ENCODE measurements at regions not wholly inside any gene's neighbourhood (a gene's known extent, or its start where the extent isn't known, plus 50 kb on each side); places are given as distances from the start of the nearest gene placed in this dataset.
A peak's percentile ranks its signal among the peaks of the same experiment; 100 is the strongest.

DNA sequence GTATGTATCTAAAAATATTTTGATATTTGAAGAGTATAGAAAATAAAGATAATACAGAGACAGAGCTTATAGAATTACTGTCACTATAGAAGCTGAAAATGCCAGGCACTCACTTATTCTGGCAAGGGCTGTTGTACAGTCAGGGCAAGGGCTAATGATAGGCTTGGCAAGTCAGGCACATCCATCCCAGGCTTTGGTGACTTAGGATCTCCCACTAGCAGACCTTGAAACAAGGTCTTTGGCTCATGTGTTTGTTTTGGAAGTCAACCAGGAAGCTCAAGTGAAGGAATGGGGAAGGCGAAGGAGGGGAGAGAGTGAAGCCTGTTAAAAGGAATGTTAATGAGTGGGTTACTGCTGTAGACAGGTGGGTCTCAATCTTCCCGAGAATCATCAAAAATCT lies 199.1 kb upstream of the SUCLG2 start:
- whole genome bisulfite sequencing (ENCODE audit: insufficient coverage) = 100% methylated on average over 1 of the region's 2 CpGs
- Histone ChIP-seq H3K27ac (ENCODE audit: low read depth, low read length) (no peak overlapping the region), H3K4me1 (ENCODE audit: control insufficient read depth, insufficient read depth, low read length) (no peaks in the 10 kb centered on the region), H3K4me3 (ENCODE audit: low read depth, low read length) (no peak overlapping the region), H3K27me3 (ENCODE audit: control insufficient read depth, insufficient read depth, low read length) (no peaks in the 10 kb centered on the region), H3K9me3 (ENCODE audit: control insufficient read depth, insufficient read depth, low read length) (no peaks in the 10 kb centered on the region), H3K36me3 (ENCODE audit: control insufficient read depth, insufficient read depth, low read length) (no peaks in the 10 kb centered on the region)
- DNase-seq (ENCODE audit: low read depth in 4 of 6, low spot score in 6 of 6) = no peak

- DNase-seq (ENCODE audit: low read depth in 4 of 6, low spot score in 6 of 6) = no peak
- Histone ChIP-seq H3K27ac (ENCODE audit: low read depth, low read length) (no peak overlapping the region), H3K36me3 (ENCODE audit: control insufficient read depth, insufficient read depth, low read length) (no peaks in the 10 kb centered on the region), H3K9me3 (ENCODE audit: control insufficient read depth, insufficient read depth, low read length) (no peaks in the 10 kb centered on the region), H3K4me1 (ENCODE audit: control insufficient read depth, insufficient read depth, low read length) (no peaks in the 10 kb centered on the region), H3K4me3 (ENCODE audit: low read depth, low read length) (no peak overlapping the region), H3K27me3 (ENCODE audit: control insufficient read depth, insufficient read depth, low read length) (no peaks in the 10 kb centered on the region)
- WGBS (ENCODE audit: insufficient coverage) = no CpG with 5 or more reads among the region's 3 CpGs
Measured at GRCh38 chr3:67848299-67848698, 193.9 kb upstream of the SUCLG2 start.

DNA sequence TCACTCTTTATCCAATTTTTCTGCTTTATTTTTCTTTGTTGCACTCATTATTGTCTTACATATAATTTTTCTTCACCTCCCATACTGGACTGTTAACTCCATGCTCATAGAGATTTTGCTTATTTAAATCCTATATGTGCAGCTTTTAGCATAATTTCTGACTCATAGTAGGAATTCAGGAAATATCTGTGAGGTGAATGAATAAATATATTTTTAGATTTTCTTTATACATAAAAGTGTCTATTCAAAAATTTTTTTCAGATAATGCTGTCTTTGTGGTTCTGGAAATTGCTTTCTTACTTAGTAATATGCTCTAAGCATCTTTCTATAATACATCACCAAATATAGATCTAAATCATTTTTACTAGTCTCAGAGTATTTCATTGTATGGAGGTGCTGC lies 191.8 kb upstream of the SUCLG2 start:
- Histone ChIP-seq H3K9me3 (ENCODE audit: control insufficient read depth, insufficient read depth, low read length) (no peaks in the 10 kb centered on the region), H3K36me3 (ENCODE audit: control insufficient read depth, insufficient read depth, low read length) (no peaks in the 10 kb centered on the region), H3K27me3 (ENCODE audit: control insufficient read depth, insufficient read depth, low read length) (no peaks in the 10 kb centered on the region), H3K27ac (ENCODE audit: low read depth, low read length) (no peak overlapping the region), H3K4me3 (ENCODE audit: low read depth, low read length) (no peak overlapping the region), H3K4me1 (ENCODE audit: control insufficient read depth, insufficient read depth, low read length) (no peaks in the 10 kb centered on the region)
- DNase-seq (ENCODE audit: low read depth in 4 of 6, low spot score in 6 of 6) = no peak

DNA sequence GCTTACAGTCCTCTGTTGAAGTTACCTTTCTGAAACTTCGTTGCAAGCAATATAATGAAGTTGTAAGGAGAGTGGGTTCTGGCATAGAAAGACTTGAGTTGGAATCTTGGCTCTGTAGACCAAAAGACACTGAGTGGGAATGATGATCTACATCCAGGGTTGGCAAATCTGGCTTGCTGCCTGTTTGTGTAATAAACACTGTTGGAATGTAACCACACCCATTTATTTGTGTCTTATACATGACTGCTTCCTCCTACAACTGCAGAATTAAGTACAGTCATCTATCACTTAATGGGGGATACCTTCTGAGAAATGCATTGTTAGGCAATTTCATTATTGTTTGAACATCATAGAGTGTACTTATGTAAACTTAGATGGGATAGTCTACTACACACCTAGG lies 178.4 kb upstream of the SUCLG2 start:
- Histone ChIP-seq H3K27me3 (ENCODE audit: control insufficient read depth, insufficient read depth, low read length) (no peaks in the 10 kb centered on the region), H3K9me3 (ENCODE audit: control insufficient read depth, insufficient read depth, low read length) (peaks cover 2% of the 10 kb centered on the region), H3K4me1 (ENCODE audit: control insufficient read depth, insufficient read depth, low read length) (no peaks in the 10 kb centered on the region), H3K4me3 (ENCODE audit: low read depth, low read length) (no peak overlapping the region), H3K36me3 (ENCODE audit: control insufficient read depth, insufficient read depth, low read length) (no peaks in the 10 kb centered on the region), H3K27ac (ENCODE audit: low read depth, low read length) (no peak overlapping the region)
- DNase-seq (ENCODE audit: low read depth in 4 of 6, low spot score in 6 of 6) = no peak
- no CpG with 5 or more reads among the region's 1 CpG for WGBS (ENCODE audit: insufficient coverage)

DNA sequence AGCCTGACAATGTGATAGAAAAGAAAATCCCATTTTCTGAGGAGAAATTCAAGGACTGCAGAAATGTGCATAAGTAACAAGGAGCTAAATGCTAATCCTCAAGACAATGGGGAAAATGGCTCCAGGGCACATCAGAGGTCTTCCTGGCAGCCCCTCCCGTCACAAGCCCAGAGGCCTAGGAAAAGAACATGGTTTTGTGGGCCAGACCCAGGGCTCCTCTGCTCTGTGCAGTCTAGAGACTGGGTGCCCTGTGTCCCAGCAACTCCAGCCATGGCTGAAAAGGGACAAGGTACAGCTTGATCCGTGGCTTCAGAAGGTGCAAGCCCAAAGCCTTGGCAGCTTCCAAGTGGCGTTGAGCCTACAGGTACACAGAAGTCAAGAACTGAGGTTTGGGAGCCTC lies 176.8 kb upstream of the SUCLG2 start:
- WGBS (ENCODE audit: insufficient coverage) = 88% methylated on average over 3 of the region's 3 CpGs
- no peak overlapping the region for H3K4me3 ChIP-seq (ENCODE audit: low read depth, low read length)
- H3K9me3 ChIP-seq (ENCODE audit: control insufficient read depth, insufficient read depth, low read length) = peaks cover 2% of the 10 kb centered on the region
- no peak for DNase-seq (ENCODE audit: low read depth in 4 of 6, low spot score in 6 of 6)
- H3K36me3 ChIP-seq (ENCODE audit: control insufficient read depth, insufficient read depth, low read length) = no peaks in the 10 kb centered on the region
- H3K27me3 ChIP-seq (ENCODE audit: control insufficient read depth, insufficient read depth, low read length) = no peaks in the 10 kb centered on the region
- no peaks in the 10 kb centered on the region for H3K4me1 ChIP-seq (ENCODE audit: control insufficient read depth, insufficient read depth, low read length)
- H3K27ac ChIP-seq (ENCODE audit: low read depth, low read length) = no peak overlapping the region

GRCh38 chr3:67828486-67829010 lies 174.1 kb upstream of the SUCLG2 start:
- WGBS (ENCODE audit: insufficient coverage) = no CpG with 5 or more reads among the region's 1 CpG
- Histone ChIP-seq H3K27ac (ENCODE audit: low read depth, low read length) (no peak overlapping the region), H3K36me3 (ENCODE audit: control insufficient read depth, insufficient read depth, low read length) (no peaks in the 10 kb centered on the region), H3K27me3 (ENCODE audit: control insufficient read depth, insufficient read depth, low read length) (no peaks in the 10 kb centered on the region), H3K4me3 (ENCODE audit: low read depth, low read length) (no peak overlapping the region), H3K9me3 (ENCODE audit: control insufficient read depth, insufficient read depth, low read length) (no peaks in the 10 kb centered on the region), H3K4me1 (ENCODE audit: control insufficient read depth, insufficient read depth, low read length) (no peaks in the 10 kb centered on the region)
- peak in 1 of 6 donors; percentile 13 for DNase-seq (ENCODE audit: low read depth in 4 of 6, low spot score in 6 of 6)

- H3K27ac ChIP-seq (ENCODE audit: low read depth, low read length) = no peak overlapping the region
- DNase-seq (ENCODE audit: low read depth in 4 of 6, low spot score in 6 of 6) = peak in 1 of 6 donors; percentile 27
- H3K4me3 ChIP-seq (ENCODE audit: low read depth, low read length) = no peak overlapping the region
- H3K9me3 ChIP-seq (ENCODE audit: control insufficient read depth, insufficient read depth, low read length) = no peaks in the 10 kb centered on the region
- no peaks in the 10 kb centered on the region for H3K4me1 ChIP-seq (ENCODE audit: control insufficient read depth, insufficient read depth, low read length)
- H3K36me3 ChIP-seq (ENCODE audit: control insufficient read depth, insufficient read depth, low read length) = no peaks in the 10 kb centered on the region
- WGBS (ENCODE audit: insufficient coverage) = 81% methylated on average over 4 of the region's 4 CpGs
- H3K27me3 ChIP-seq (ENCODE audit: control insufficient read depth, insufficient read depth, low read length) = no peaks in the 10 kb centered on the region
Measured at GRCh38 chr3:67821135-67821534, 166.7 kb upstream of the SUCLG2 start.

DNA sequence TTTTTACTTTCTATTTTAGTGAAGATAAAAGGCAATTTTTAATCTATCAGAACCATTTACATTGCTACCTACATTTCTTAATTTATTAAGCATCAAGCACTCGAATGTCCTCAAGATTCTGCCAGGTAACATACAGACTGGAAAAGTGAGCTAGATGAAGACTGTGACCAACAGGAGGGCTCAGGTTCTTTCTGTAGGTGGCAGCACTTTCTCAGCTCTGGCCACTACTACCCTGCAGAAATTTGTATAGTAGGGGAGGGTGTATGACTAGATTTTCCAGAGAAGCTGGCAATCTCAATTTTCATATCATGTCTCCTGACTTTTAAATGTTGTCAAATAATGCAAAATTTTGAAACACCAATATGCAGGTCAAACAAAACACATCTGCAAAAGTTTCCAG lies 165.0 kb upstream of the SUCLG2 start:
- Histone ChIP-seq H3K9me3 (ENCODE audit: control insufficient read depth, insufficient read depth, low read length) (no peaks in the 10 kb centered on the region), H3K4me1 (ENCODE audit: control insufficient read depth, insufficient read depth, low read length) (no peaks in the 10 kb centered on the region), H3K27me3 (ENCODE audit: control insufficient read depth, insufficient read depth, low read length) (no peaks in the 10 kb centered on the region), H3K4me3 (ENCODE audit: low read depth, low read length) (no peak overlapping the region), H3K27ac (ENCODE audit: low read depth, low read length) (no peak overlapping the region), H3K36me3 (ENCODE audit: control insufficient read depth, insufficient read depth, low read length) (no peaks in the 10 kb centered on the region)
- peak in 2 of 6 donors; percentile 11 to 55 for DNase-seq (ENCODE audit: low read depth in 4 of 6, low spot score in 6 of 6)
- WGBS (ENCODE audit: insufficient coverage) = no CpG with 5 or more reads among the region's 1 CpG

DNA sequence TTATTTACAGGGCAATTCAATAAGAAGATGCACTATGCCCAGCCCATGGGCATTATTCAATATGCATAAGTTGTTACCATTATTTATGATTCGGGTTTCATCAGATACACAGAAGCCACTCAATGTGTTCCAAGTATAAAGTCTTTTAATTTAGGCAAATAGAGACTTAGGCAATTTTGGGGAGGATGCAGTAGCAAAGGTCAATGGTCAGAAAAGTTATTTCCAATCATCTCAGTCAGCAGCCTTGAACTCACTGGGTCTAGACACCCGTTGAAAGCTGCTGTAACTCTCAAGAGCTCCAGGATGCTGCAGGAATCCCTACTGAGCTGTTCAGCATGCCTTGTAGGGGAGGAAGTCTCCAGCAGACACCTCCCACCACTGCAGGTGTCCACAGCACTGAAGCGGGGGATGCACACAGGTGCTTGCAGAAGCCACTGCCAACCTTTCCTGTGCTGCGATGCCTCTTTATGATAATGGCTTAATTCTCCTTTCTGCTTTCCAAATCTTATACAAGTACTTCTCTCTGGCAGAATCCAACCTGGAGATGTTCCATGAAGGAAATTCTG lies 155.0 kb upstream of the SUCLG2 start:
- Histone ChIP-seq H3K36me3 (ENCODE audit: control insufficient read depth, insufficient read depth, low read length) (no peaks in the 10 kb centered on the region), H3K27ac (ENCODE audit: low read depth, low read length) (no peak overlapping the region), H3K4me1 (ENCODE audit: control insufficient read depth, insufficient read depth, low read length) (no peaks in the 10 kb centered on the region), H3K27me3 (ENCODE audit: control insufficient read depth, insufficient read depth, low read length) (no peaks in the 10 kb centered on the region), H3K9me3 (ENCODE audit: control insufficient read depth, insufficient read depth, low read length) (no peaks in the 10 kb centered on the region), H3K4me3 (ENCODE audit: low read depth, low read length) (no peak overlapping the region)
- WGBS (ENCODE audit: insufficient coverage) = 20% methylated on average over 1 of the region's 4 CpGs
- no peak for DNase-seq (ENCODE audit: low read depth in 4 of 6, low spot score in 6 of 6)

- no peak for DNase-seq (ENCODE audit: low read depth in 4 of 6, low spot score in 6 of 6)
- Histone ChIP-seq H3K27ac (ENCODE audit: low read depth, low read length) (no peak overlapping the region), H3K9me3 (ENCODE audit: control insufficient read depth, insufficient read depth, low read length) (no peaks in the 10 kb centered on the region), H3K36me3 (ENCODE audit: control insufficient read depth, insufficient read depth, low read length) (no peaks in the 10 kb centered on the region), H3K4me3 (ENCODE audit: low read depth, low read length) (no peak overlapping the region), H3K27me3 (ENCODE audit: control insufficient read depth, insufficient read depth, low read length) (no peaks in the 10 kb centered on the region), H3K4me1 (ENCODE audit: control insufficient read depth, insufficient read depth, low read length) (no peaks in the 10 kb centered on the region)
- no CpG with 5 or more reads among the region's 3 CpGs for WGBS (ENCODE audit: insufficient coverage)
Measured at GRCh38 chr3:67808906-67809305, 154.5 kb upstream of the SUCLG2 start.

All from spinal cord (tissue), 9 donors.